HG02610 (cell line): ENCODE measurements at regions not wholly inside any gene's neighbourhood (a gene's known extent, or its start where the extent isn't known, plus 50 kb on each side); places are given as distances from the start of the nearest gene placed in this dataset.

ENCODE experiments used
- ATAC-seq: cut with Tn5 transposase; IDR thresholded peaks from one replicate; pipeline ENCODE4 v1.9.1; 2021; ENCODE audit warnings: mild to moderate bottlenecking, moderate library complexity; ENCODE audit not compliant: unreplicated experiment

DNA sequence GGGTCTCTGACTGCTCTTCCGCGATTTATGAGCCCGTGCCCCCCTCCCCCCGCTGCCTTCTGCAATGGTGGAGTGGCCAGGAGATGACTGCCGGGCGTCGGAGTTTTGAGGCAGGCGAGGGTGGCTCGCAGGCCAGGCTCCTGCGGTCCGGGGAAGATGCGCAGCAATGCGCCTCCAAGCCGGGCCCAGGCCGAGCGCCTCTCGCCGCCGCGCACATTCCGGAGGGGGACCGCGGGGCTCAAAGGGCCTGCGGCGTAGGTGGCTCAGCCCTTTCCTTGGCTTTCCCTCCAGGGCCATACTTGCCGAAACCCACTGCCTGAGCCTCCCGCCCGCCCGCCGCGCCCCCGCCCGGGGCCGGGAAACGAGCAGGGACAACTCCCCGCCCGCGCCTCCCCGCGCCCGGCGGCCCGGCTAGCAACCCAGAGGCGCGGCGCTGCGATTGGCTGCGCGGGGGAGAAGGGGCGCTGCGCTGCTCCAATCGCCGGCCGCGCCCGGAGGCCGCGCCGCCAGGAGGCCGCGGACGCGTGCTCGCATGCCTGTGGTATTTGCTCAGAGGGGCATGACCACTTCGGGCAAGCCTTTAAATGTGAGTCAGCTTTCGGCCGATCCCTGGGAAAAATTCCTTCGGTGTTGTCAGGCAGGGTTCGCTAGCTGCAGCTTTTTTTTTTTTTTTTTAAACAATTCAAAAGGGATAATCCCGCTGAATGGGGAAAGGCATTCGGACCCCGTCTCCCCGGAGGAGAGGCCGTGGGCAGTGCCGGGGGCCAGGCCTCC is 157.9 kb upstream of the PARP11 start:
- ATAC-seq, result peak; percentile 90

DNA sequence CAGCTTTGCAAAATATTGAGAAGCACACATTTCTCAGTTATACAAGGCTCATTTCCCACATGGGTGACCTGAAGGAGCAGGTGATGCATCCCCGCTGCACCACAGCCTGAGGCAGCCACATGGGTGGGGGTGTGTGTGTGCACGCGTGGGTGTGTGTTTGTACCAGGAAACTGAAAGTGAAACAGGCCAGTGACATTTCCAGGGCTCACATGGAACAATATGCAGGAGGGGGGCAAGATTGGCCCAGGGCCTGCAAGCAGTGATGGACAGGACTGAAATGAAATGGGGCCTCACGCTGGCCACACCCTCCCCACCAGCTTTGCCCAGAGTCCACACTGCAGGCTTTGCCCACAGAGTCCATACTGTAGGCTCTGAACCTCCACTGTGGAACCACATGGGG is 154.2 kb upstream of the PARP11 start:
- ATAC-seq, result no peak

GRCh38 chr12:4026517-4026916 is 153.3 kb upstream of the PARP11 start:
- no peak for ATAC-seq

- no peak for ATAC-seq
Measured at GRCh38 chr12:4026020-4026358, 152.8 kb upstream of the PARP11 start.

GRCh38 chr12:4025181-4026019 is 152.2 kb upstream of the PARP11 start:
- no peak for ATAC-seq

GRCh38 chr12:4024701-4025100 is 151.5 kb upstream of the PARP11 start:
- no peak for ATAC-seq

DNA sequence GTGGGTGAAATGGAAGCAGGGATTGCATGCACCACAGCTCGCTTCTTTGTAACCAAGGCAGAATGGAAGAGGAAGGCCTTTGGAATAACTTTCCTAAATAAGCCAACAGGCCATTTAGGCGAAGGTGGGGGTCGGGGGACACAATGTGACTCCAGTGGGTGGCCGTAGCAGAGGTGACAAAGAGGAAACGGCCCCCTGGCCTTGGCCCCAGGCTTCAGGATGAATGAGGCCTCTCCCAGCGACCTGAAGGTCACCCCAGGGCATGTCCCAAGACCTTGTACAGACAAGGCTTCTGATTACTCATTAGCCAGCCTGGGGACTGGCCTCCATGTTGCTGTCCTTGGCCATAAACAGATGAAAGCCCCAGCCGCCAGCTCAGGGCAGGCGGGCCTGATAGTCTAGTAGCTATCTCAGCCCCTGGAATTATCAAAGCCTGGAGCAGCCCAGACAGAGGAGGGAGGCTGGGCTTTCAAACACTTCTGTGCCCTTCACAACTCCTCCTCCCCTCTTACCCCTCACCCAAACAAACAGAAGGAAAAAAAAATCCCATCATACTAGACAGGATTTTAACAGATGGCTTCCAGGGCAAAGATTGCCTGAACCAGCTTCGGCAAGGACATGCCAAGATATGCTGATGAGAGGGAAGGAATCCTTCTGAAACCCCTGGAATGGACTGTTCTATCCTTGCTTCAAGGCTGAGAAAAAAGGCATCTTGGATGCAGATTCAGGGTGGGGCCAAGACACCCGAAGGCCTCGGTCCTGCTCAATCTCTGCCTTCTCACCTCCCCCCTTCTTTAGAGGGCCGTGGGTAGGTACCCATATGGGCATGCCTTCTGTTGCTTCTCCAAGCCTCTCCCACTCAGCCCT is 142.3 kb upstream of the PARP11 start:
- no peak for ATAC-seq

DNA sequence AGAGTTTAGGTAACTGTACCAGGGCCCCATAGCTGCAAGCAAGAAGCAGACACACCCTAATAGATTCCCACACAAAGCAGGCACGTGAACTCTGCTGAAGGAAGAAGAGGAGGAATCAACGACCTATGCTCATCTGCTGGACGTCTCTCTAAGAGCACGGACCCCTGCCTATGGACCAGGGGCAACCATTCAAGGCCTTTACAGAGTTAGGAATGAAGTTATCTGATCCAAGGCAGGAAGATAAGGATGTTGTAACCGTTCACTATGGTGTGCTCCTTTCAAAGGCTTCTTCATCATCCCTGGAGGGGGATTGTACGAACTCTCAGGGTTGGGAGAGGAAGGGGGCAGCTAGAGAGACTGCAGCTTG is 141.6 kb upstream of the PARP11 start:
- no peak for ATAC-seq

DNA sequence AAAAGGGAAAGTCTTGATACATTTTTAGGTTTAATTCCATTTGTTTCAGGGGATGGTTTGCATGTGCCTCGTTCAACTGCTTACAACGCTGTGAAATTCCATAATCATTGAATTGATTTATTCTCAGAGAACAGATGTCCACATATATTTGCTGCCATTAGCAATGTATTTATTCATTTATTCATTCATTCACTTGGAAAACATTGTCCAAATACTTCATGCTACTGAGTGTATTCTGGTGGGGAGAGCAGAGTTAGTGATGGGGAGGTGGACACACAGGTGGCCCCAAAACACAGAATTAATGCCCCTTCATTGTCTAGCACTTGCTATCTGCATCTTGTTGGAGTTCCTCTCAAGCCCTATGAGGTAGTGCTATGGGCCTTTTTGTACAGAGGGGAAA is 141.2 kb upstream of the PARP11 start:
- ATAC-seq, result no peak

DNA sequence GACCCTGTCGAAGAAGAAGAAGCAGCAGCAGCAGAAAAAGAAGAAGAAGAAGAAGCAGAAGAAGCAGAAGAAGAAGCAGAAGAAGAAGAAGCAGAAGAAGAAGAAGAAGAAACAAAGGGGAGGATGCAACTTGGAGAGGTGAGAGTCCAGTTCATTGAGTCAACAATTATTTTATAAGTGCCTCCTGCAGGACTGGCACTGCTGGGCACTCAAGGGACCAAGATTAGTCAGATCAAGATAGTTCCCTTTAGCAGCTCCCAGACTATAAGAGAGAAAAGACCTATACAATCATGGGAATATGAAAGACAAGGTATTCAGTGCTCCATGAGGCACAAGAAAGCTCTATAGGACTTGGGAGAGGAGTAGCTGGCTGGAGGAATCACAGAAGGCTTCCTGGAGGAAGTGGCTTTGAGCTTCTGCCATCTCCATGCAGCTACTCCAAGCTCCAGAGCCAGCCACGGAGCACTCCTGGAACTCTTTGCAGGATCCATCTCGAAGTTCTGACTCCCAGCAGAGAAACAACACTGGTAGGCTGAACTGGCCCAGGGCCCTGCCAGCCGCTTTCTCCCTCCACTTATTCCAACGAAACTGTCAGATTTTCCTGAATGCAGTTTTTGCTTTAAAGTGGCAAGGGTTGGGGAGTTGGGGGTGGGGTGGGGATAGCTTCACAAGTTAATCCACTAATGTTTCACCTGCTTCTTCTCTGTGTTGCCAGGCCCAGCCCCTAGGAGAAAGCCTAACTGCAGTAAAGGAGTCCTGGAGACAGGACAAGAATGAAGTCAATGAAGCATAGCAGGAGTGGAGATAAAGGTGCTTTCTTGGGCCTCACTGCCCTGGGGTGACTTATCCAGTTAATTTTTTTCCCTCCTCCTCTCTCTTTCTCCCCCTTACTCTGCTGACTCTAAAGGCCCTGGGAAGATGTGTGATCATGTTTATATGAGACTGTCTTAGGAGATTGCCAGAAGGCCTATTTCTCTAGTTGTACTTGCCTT is 140.1 kb upstream of the PARP11 start:
- ATAC-seq, result no peak

- ATAC-seq, result no peak
Measured at GRCh38 chr12:4012073-4012472, 138.9 kb upstream of the PARP11 start.

- ATAC-seq, result no peak
Measured at GRCh38 chr12:4011597-4011996, 138.4 kb upstream of the PARP11 start.

DNA sequence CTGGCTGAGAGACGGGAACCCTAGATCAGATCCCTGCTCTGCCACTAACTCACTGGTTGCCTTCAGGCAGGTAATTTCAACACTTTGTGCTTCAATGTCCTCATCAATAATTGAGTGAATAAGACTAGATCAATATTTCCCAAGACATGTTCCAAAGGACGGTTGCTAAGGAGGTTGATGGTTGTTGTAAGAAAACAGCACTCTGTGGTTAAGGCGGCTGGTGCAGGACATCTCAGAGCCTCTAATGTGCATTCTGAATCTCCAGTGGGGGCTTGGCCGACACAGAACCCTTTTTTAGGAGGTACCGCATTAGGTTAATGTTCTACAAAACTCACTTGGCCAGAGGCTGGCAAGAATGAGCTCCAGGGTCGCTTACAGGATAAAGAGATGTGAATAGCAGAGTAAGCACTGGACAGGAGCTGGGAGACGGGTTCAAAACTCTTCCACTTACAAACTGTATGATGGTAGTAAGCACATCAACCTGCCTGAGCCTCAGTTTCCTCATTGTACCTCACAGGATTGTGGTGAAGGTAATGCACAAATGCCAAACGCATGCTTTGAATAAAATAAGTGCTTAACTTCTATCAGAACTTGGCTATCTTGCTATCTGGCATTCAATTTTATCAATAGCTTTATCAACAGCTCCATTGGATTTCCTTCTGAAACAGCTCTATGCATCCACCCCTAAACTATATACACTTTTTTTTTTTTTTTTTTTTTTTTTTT is 136.9 kb upstream of the PARP11 start:
- no peak for ATAC-seq

- ATAC-seq, result no peak
Measured at GRCh38 chr12:4006743-4007142, 133.5 kb upstream of the PARP11 start.

DNA sequence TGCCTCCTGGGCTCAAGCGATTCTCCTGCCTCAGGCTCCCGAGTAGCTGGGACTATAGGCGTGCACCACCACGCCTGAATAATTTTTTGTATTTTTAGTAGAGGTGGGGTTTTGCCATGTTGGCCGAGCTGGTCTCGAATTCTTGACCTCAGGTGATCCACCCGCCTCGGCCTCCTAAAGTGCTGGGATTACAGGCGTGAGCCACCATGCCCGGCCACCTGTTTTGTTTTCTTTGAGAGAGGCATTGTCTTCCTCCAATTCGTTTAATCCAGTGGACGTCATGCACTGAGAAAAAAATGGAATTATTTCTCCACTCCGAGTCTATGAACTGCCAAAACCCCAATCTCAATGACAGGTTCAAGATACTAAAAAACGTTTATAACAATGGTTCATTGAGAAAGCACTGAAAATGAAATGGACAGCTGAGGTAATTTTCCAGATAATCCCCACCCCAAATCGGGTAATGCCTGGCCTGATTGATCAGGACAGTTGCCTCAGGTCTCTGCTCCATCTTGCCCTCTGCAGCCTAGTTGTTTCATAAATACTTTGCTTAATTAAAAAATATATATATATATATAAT is 132.7 kb upstream of the PARP11 start:
- no peak for ATAC-seq

- no peak for ATAC-seq
Measured at GRCh38 chr12:4003576-4003975, 130.4 kb upstream of the PARP11 start.

- no peak for ATAC-seq
Measured at GRCh38 chr12:4002601-4003000, 129.4 kb upstream of the PARP11 start.

- ATAC-seq, result no peak
Measured at GRCh38 chr12:4001841-4002240, 128.6 kb upstream of the PARP11 start.

DNA sequence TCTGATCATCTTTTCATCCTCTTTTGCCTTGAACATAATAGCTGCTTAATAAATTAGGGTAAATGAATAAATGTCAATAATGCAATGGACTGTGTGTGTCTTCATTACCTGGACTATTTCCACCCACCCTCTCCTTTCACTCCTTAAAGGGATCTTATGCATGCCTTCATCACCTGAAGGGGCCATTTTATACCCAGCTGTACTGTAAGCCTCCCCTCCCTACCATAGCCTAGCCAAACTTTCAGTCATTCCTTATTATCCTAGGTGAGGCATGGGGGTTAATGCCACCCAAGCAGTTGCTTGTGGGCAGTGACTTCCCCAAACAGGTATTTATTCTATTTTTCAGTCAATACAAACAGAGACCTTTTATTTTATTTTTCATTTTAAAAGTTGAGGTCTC is 127.8 kb upstream of the PARP11 start:
- ATAC-seq, result no peak
